CD14-positive monocyte (primary cell): ENCODE measurements at regions not wholly inside any gene's neighbourhood (a gene's known extent, or its start where the extent isn't known, plus 50 kb on each side); places are given as distances from the start of the nearest gene placed in this dataset.

Source experiments
- DNase-seq, 3 donors: peaks; one replicate each; pipeline ENCODE4 v3.0.0-alpha.2; 2011 to 2022
- H2AFZ ChIP-seq: 2 replicates; pipeline ENCODE4 v1.6.0; 2012; ENCODE audit warnings: mild to moderate bottlenecking, low read depth, low read length, inconsistent platforms; ENCODE audit not compliant: insufficient read depth, poor library complexity, severe bottlenecking
- H3K27ac ChIP-seq, 2 donors: 1 replicate in 1 of 2; 2 replicates in 1 of 2; pipeline ENCODE4 v1.5.1; 2012 to 2013; ENCODE audit warnings: low read length in 2 of 2, control low read depth in 1 of 2, inconsistent platforms in 1 of 2, low read depth in 1 of 2, mild to moderate bottlenecking in 1 of 2
- H3K27me3 ChIP-seq, 2 donors: one replicate each; pipeline versions ENCODE4 v1.6.0 to v1.6.1; 2011 to 2013; ENCODE audit warnings: low read length in 2 of 2; ENCODE audit not compliant: control insufficient read depth in 2 of 2, insufficient read depth in 2 of 2
- H3K36me3 ChIP-seq, 2 donors: replicated peaks in 1 of 2; 1 replicate in 1 of 2; 2 replicates in 1 of 2; pipeline versions ENCODE4 v1.5.1 to v1.6.1; 2012 to 2013; ENCODE audit warnings: low read length in 2 of 2, control low read depth in 1 of 2, inconsistent platforms in 1 of 2, mild to moderate bottlenecking in 1 of 2; ENCODE audit not compliant: insufficient read depth in 2 of 2, control insufficient read depth in 1 of 2
- H3K4me1 ChIP-seq, 2 donors: 1 replicate in 1 of 2; 2 replicates in 1 of 2; pipeline versions ENCODE4 v1.5.1 to v1.6.1; 2012 to 2013; ENCODE audit warnings: low read length in 2 of 2, control low read depth in 1 of 2, inconsistent platforms in 1 of 2, mild to moderate bottlenecking in 1 of 2, moderate library complexity in 1 of 2; ENCODE audit not compliant: insufficient read depth in 2 of 2, control insufficient read depth in 1 of 2
- H3K4me2 ChIP-seq: replicated peaks from 2 replicates; pipeline ENCODE3; 2012; ENCODE audit warnings: low read length, moderate library complexity, mild to moderate bottlenecking; ENCODE audit not compliant: poor library complexity, severe bottlenecking; ENCODE audit errors: extremely low read depth
- H3K4me3 ChIP-seq, 3 experiments: fragments of 200-600 bp in 1 of 3; sonication (generic) in 1 of 3; replicated peaks in 1 of 3; 1 replicate in 2 of 3; 2 replicates in 1 of 3; pipeline ENCODE4 v1.5.1; 2011 to 2013; ENCODE audit warnings: low read length in 3 of 3, mild to moderate bottlenecking in 3 of 3, control low read depth in 2 of 3, low read depth in 2 of 3, inconsistent platforms in 1 of 3, moderate library complexity in 1 of 3
- H3K79me2 ChIP-seq: 2 replicates; pipeline ENCODE4 v1.6.0; 2012; ENCODE audit warnings: mild to moderate bottlenecking, control low read depth, inconsistent platforms, low read length, moderate library complexity; ENCODE audit not compliant: insufficient read depth
- H3K9ac ChIP-seq: 2 replicates; pipeline ENCODE4 v1.6.0; 2017; ENCODE audit warnings: low read length, mild to moderate bottlenecking; ENCODE audit not compliant: insufficient read depth, poor library complexity, severe bottlenecking
- H3K9me3 ChIP-seq, 2 donors: replicated peaks in 1 of 2; 1 replicate in 1 of 2; 2 replicates in 1 of 2; pipeline versions ENCODE4 v1.5.1 to v1.6.1; 2012 to 2013; ENCODE audit warnings: low read length in 2 of 2, control low read depth in 1 of 2; ENCODE audit not compliant: control insufficient read depth in 1 of 2, insufficient read depth in 1 of 2
- H4K20me1 ChIP-seq: 2 replicates; pipeline ENCODE4 v1.6.0; 2012; ENCODE audit warnings: mild to moderate bottlenecking, low read length, control low read depth, moderate library complexity; ENCODE audit not compliant: insufficient read depth
- H3K27ac Mint-ChIP-seq, 7 donors: one replicate each; pipeline ENCODE4 v1.8.0; 2020; ENCODE audit warnings: mild to moderate bottlenecking in 7 of 7, mixed read lengths in 7 of 7, moderate library complexity in 6 of 7, inconsistent platforms in 2 of 7
- H3K27me3 Mint-ChIP-seq, 3 donors: one replicate each; pipeline ENCODE4 v1.8.0; 2021 to 2022; ENCODE audit warnings: low read depth in 3 of 3, mild to moderate bottlenecking in 3 of 3, mixed read lengths in 3 of 3, moderate library complexity in 3 of 3, inconsistent platforms in 1 of 3
- H3K36me3 Mint-ChIP-seq, 2 donors: one replicate each; pipeline ENCODE4 v1.8.0; 2020; ENCODE audit warnings: mixed read lengths in 2 of 2, inconsistent platforms in 1 of 2, mild to moderate bottlenecking in 1 of 2
- H3K4me1 Mint-ChIP-seq: one replicate; pipeline ENCODE4 v1.8.0; 2020; ENCODE audit warnings: mild to moderate bottlenecking, mixed read lengths
- H3K4me3 Mint-ChIP-seq, 2 donors: one replicate each; pipeline ENCODE4 v1.8.0; 2020; ENCODE audit warnings: mild to moderate bottlenecking in 2 of 2, mixed read lengths in 2 of 2, moderate library complexity in 1 of 2
- H3K9me3 Mint-ChIP-seq, 7 donors: one replicate each; pipeline ENCODE4 v1.8.0; 2020 to 2022; ENCODE audit warnings: mixed read lengths in 7 of 7, mild to moderate bottlenecking in 6 of 7, moderate library complexity in 6 of 7, inconsistent platforms in 2 of 7
- WGBS: methylation state at CpG from one replicate; pipeline ENCODE4 v1.1.5; 2013; ENCODE audit warnings: missing lambda C conversion rate; ENCODE audit not compliant: insufficient coverage; 5-methylcytosine and 5-hydroxymethylcytosine counted together
- intact Hi-C, 2 donors: fragments of 100-400 bp; cut with micrococcal nuclease; formaldehyde crosslinking; loops; one replicate each; pipeline versions ENCODE4 v1.15.0 to v1.15.1; 2023
- TF ChIP-seq, protein P1 (sequence below): fragments of 200-600 bp; IDR thresholded peaks from one replicate; pipeline ENCODE4 v1.8.0; 2022; ENCODE audit warnings: antibody characterized with exemption, mild to moderate bottlenecking

DNA sequence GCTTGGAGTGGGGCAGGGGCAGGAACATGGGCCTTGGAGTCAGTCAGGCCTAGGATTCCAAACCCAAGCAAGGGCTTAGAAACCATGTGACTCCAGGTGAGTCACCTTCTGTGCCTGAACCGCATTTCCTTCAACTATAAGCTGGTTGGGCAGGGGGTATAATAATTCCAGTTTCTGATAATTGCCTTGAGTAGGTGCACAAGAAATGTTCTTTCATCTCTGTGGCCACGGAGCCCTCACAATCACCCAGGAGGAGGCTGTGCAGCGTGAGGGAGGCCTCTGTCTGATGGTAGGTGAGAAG lies 112.1 kb upstream of the HAAO start:
- Mint-ChIP-seq H3K4me1 (peaks cover 32% of the 10 kb centered on the region), H3K27ac (peak overlapping the region in 1 of 7 donors; percentile 40), H3K27me3 (peaks cover 0 to 12% (median 9%) of the 10 kb centered on the region in 3 donors), H3K36me3 (no peaks in the 10 kb centered on the region), H3K9me3 (peaks cover 0 to 3% (median 0%) of the 10 kb centered on the region in 7 donors), H3K4me3 (no peak overlapping the region)
- Histone ChIP-seq H3K4me2 (no peak overlapping the region), H3K27me3 (peaks cover 0 to 4% of the 10 kb centered on the region in 2 donors), H3K4me1 (peaks cover 9 to 12% of the 10 kb centered on the region in 2 donors), H3K9me3 (no peaks in the 10 kb centered on the region), H3K4me3 (no peak overlapping the region), H3K36me3 (no peaks in the 10 kb centered on the region), H3K79me2 (no peaks in the 10 kb centered on the region), H3K9ac (no peak overlapping the region), H4K20me1 (no peaks in the 10 kb centered on the region), H3K27ac (no peak overlapping the region), H2AFZ (no peak overlapping the region)
- no CpG with 5 or more reads among the region's 3 CpGs for WGBS
- intact Hi-C loops: no loop called here
- no peak for DNase-seq
- TF ChIP-seq, protein P1, sequence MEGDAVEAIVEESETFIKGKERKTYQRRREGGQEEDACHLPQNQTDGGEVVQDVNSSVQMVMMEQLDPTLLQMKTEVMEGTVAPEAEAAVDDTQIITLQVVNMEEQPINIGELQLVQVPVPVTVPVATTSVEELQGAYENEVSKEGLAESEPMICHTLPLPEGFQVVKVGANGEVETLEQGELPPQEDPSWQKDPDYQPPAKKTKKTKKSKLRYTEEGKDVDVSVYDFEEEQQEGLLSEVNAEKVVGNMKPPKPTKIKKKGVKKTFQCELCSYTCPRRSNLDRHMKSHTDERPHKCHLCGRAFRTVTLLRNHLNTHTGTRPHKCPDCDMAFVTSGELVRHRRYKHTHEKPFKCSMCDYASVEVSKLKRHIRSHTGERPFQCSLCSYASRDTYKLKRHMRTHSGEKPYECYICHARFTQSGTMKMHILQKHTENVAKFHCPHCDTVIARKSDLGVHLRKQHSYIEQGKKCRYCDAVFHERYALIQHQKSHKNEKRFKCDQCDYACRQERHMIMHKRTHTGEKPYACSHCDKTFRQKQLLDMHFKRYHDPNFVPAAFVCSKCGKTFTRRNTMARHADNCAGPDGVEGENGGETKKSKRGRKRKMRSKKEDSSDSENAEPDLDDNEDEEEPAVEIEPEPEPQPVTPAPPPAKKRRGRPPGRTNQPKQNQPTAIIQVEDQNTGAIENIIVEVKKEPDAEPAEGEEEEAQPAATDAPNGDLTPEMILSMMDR: no peak

DNA sequence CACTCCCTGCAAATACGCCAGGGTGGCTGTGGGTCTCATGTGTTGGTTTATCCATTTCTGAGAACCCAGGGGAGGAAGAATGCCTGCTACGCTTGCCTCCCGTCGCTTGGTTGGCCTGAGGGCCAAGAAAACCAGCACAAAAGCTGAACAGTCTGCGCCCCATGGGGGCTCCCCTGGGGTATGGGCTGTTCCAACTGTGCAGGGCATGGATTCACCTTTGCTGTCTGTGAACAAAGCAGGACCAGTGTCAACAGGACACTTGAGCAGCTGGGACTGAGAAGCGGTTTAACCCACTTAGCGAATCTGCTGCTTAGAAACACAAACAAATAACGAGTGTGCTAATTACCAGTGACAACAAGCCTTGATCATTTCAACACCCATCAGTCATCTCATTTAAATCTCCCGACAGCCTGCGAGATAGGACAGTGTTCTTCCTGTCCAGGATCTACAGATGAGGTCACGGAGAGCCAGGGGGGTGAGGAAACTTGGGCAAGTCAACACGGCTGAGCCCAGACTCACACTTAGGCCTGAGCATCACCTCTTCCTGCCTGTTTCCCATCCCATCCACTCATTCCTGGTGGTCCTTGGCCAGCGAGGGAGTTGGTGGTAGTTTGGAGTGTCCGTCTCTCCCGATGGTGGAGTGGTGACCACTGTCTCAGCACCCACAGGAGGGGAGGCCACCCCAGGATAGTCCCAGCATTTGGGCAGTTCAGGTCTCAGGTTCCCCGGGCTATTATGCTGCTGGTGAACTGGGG lies 111.6 kb upstream of the HAAO start:
- Histone ChIP-seq H3K36me3 (no peaks in the 10 kb centered on the region), H3K27ac (no peak overlapping the region), H4K20me1 (no peaks in the 10 kb centered on the region), H3K27me3 (peaks cover 0 to 4% of the 10 kb centered on the region in 2 donors), H3K79me2 (no peaks in the 10 kb centered on the region), H3K9ac (no peak overlapping the region), H2AFZ (no peak overlapping the region), H3K4me1 (peaks cover 9 to 12% of the 10 kb centered on the region in 2 donors), H3K9me3 (no peaks in the 10 kb centered on the region), H3K4me2 (no peak overlapping the region), H3K4me3 (no peak overlapping the region)
- Mint-ChIP-seq H3K9me3 (peaks cover 0 to 3% (median 0%) of the 10 kb centered on the region in 7 donors), H3K27me3 (peaks cover 0 to 12% (median 9%) of the 10 kb centered on the region in 3 donors), H3K4me3 (no peak overlapping the region), H3K27ac (peak overlapping the region in 1 of 7 donors; percentile 40), H3K36me3 (no peaks in the 10 kb centered on the region), H3K4me1 (peaks cover 32% of the 10 kb centered on the region)
- intact Hi-C loops: no loop called here
- TF ChIP-seq, protein P1: no peak
- peak in 1 of 3 donors; percentile 17 for DNase-seq
- WGBS: 71% methylated on average over 12 of the region's 16 CpGs
